GM12878 (cell line): ENCODE measurements at regions not wholly inside any gene's neighbourhood (a gene's known extent, or its start where the extent isn't known, plus 50 kb on each side); places are given as distances from the start of the nearest gene placed in this dataset.

ENCODE experiments used
- ATAC-seq: fragments of 200-7000 bp; cut with Tn5 transposase; 3 replicates; pipeline ENCODE4 v1.9.1; 2020; ENCODE audit warnings: mild to moderate bottlenecking, moderate library complexity
- BruUV-seq: library from RNA; stranded (reverse); fragments of 400-500 nt; replicated peaks from 2 replicates; lab custom pipeline; 2021; lab: Mats Ljungman, UMichigan
- CTCF ChIA-PET: fragments of 300-600 bp; sonication (Branson Sonifier 250); formaldehyde crosslinking; extraction: SDS; loops from one replicate; lab custom pipeline; 2021; ENCODE audit warnings: inconsistent platforms; lab: Yijun Ruan, JAX
- POLR2A ChIA-PET: fragments of 350-600 bp; formaldehyde crosslinking; extraction: SDS; loops from one replicate; lab custom pipeline; 2021; ENCODE audit warnings: inconsistent platforms; lab: Charles Lee
- RAD21 ChIA-PET: fragments of 300-600 bp; sonication (Branson Sonifier 250); formaldehyde crosslinking; loops from one replicate; lab custom pipeline; 2023; ENCODE audit warnings: antibody characterized with exemption; ENCODE audit not compliant: unreplicated experiment; lab: Charles Lee
- SMC1A ChIA-PET: fragments of 300-600 bp; sonication (Branson Sonifier 250); formaldehyde crosslinking; loops from one replicate; lab custom pipeline; 2023; ENCODE audit not compliant: unreplicated experiment, uncharacterized antibody; lab: Charles Lee
- DNase-seq: peaks from one replicate; pipeline ENCODE4 v3.0.0-alpha.2; 2011; ENCODE audit warnings: low read depth, low spot score
- FAIRE-seq: peaks from 3 replicates; lab custom pipeline; 2011; peaks lifted over from hg19 to GRCh38; lab: Jason Lieb, UNC
- H2AFZ ChIP-seq: 2 replicates; pipeline ENCODE4 v1.6.0; 2011; ENCODE audit warnings: low read depth, low read length, control low read depth; ENCODE audit not compliant: control insufficient read depth
- H3K27ac ChIP-seq: 2 replicates; pipeline ENCODE4 v1.5.1; 2011; ENCODE audit warnings: control low read depth; ENCODE audit not compliant: control insufficient read depth, insufficient read depth
- H3K27me3 ChIP-seq, 2 experiments: replicated peaks in 1 of 2; 2 replicates each; pipeline versions ENCODE4 v1.6.0 to v1.6.1; 2011; ENCODE audit warnings: low read length in 1 of 2; ENCODE audit not compliant: control insufficient read depth in 2 of 2, insufficient read depth in 2 of 2
- H3K36me3 ChIP-seq, 2 experiments: 2 replicates each; pipeline ENCODE4 v1.5.1; 2011; ENCODE audit warnings: low read length in 1 of 2; ENCODE audit not compliant: control insufficient read depth in 2 of 2, insufficient read depth in 2 of 2
- H3K4me1 ChIP-seq: 2 replicates; pipeline ENCODE4 v1.6.1; 2011; ENCODE audit warnings: mild to moderate bottlenecking, low read length, moderate library complexity, mixed read lengths; ENCODE audit not compliant: control insufficient read depth, insufficient read depth
- H3K4me2 ChIP-seq: 2 replicates; pipeline ENCODE4 v1.6.0; 2011; ENCODE audit warnings: control low read depth; ENCODE audit not compliant: control insufficient read depth, insufficient read depth
- H3K4me3 ChIP-seq: fragments of 200-600 bp; sonication (generic); 2 replicates; pipeline ENCODE4 v1.5.1; 2016
- H3K79me2 ChIP-seq: 2 replicates; pipeline ENCODE4 v1.6.0; 2011; ENCODE audit warnings: low read length; ENCODE audit not compliant: control insufficient read depth, insufficient read depth
- H3K9ac ChIP-seq: 2 replicates; pipeline ENCODE4 v1.8.0; 2011; ENCODE audit warnings: low read length, control low read depth, mixed read lengths; ENCODE audit not compliant: control insufficient read depth, insufficient read depth
- H3K9me3 ChIP-seq: replicated peaks from 3 replicates; pipeline ENCODE4 v1.5.1; 2011; ENCODE audit warnings: mild to moderate bottlenecking, low read length; ENCODE audit not compliant: control insufficient read depth, insufficient read depth
- H4K20me1 ChIP-seq: 2 replicates; pipeline ENCODE4 v1.6.0; 2011; ENCODE audit not compliant: control insufficient read depth, insufficient read depth
- BACH1 ChIP-seq: fragments of 450-650 bp; IDR thresholded peaks from 2 replicates; pipeline ENCODE4 v1.6.1; 2017; ENCODE audit warnings: mild to moderate bottlenecking, borderline replicate concordance
- EGR1 ChIP-seq, 2 experiments: IDR thresholded peaks; 1 replicate in 1 of 2; 2 replicates in 1 of 2; pipeline ENCODE4 v1.6.1; 2011 to 2012; ENCODE audit warnings: low read depth in 2 of 2, low read length in 2 of 2, borderline replicate concordance in 1 of 2, mild to moderate bottlenecking in 1 of 2, moderate library complexity in 1 of 2
- FOS ChIP-seq: IDR thresholded peaks from 3 replicates; pipeline ENCODE4 v1.6.1; 2011; ENCODE audit warnings: borderline replicate concordance; ENCODE audit not compliant: insufficient read length; ENCODE audit errors: extremely low read depth
- HCFC1 ChIP-seq: fragments of 150-350 bp; IDR thresholded peaks from 2 replicates; pipeline ENCODE4 v1.6.1; 2014; ENCODE audit warnings: low read length
- HDGF ChIP-seq: fragments of 450-650 bp; IDR thresholded peaks from 2 replicates; pipeline ENCODE4 v1.6.1; 2016; ENCODE audit warnings: antibody characterized with exemption
- RB1 ChIP-seq: fragments of 450-650 bp; formaldehyde crosslinking; IDR thresholded peaks from 2 replicates; pipeline ENCODE4 v1.6.1; 2017; ENCODE audit warnings: mild to moderate bottlenecking, borderline replicate concordance
- RUNX3 ChIP-seq: IDR thresholded peaks from 2 replicates; pipeline ENCODE4 v1.6.1; 2012; ENCODE audit warnings: low read length, inconsistent platforms
- SUPT20H ChIP-seq: IDR thresholded peaks from 2 replicates; pipeline ENCODE4 v1.6.1; 2011; ENCODE audit warnings: low read depth, mild to moderate bottlenecking, low read length, moderate library complexity, borderline replicate concordance; ENCODE audit not compliant: control insufficient read depth
- TCF7 ChIP-seq: IDR thresholded peaks from 2 replicates; pipeline ENCODE4 v1.6.1; 2014; ENCODE audit warnings: antibody characterized with exemption, borderline replicate concordance
- in situ Hi-C: fragments of 300-500 bp; cut with MboI; formaldehyde crosslinking; loops from 9 replicates; pipeline ENCODE4 v1.14.3; 2018; ENCODE audit warnings: mixed read lengths
- intact Hi-C: fragments of 100-400 bp; cut with micrococcal nuclease; formaldehyde crosslinking; loops from one replicate; pipeline ENCODE4 v1.14.2; 2022; ENCODE audit not compliant: unreplicated experiment
- TF ChIP-seq, protein P1 (sequence below): fragments of 450-650 bp; IDR thresholded peaks from 2 replicates; pipeline ENCODE4 v1.6.1; 2017; ENCODE audit warnings: mild to moderate bottlenecking, moderate library complexity
- TF ChIP-seq, protein P2 (sequence below): fragments of 150-350 bp; IDR thresholded peaks from 2 replicates; pipeline ENCODE4 v1.6.1; 2016; ENCODE audit warnings: low read depth, low read length
- TF ChIP-seq, protein P3 (sequence below): fragments of 450-650 bp; IDR thresholded peaks from 2 replicates; pipeline ENCODE4 v1.6.1; 2017; ENCODE audit warnings: borderline replicate concordance

DNA sequence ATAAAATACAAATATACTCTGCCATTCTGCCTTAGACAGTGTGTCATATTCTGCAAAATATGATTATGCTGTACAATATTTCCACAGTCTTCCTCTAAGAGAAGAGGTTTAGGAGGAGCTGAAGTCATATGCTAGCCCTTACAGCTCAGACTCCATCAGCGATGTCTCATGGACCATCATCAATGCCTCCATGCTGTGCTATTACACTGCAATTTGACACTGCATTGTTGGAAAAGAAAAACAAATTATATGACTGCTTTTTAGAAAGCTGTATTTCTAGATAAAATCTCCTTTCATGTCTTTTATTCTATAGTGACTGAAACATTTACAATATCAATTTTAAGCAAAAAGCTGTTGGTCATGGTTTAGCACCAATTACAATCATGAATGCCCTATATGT, 1089.4 kb upstream of the MIR17HG start (continued):
- TF ChIP-seq, protein P1, sequence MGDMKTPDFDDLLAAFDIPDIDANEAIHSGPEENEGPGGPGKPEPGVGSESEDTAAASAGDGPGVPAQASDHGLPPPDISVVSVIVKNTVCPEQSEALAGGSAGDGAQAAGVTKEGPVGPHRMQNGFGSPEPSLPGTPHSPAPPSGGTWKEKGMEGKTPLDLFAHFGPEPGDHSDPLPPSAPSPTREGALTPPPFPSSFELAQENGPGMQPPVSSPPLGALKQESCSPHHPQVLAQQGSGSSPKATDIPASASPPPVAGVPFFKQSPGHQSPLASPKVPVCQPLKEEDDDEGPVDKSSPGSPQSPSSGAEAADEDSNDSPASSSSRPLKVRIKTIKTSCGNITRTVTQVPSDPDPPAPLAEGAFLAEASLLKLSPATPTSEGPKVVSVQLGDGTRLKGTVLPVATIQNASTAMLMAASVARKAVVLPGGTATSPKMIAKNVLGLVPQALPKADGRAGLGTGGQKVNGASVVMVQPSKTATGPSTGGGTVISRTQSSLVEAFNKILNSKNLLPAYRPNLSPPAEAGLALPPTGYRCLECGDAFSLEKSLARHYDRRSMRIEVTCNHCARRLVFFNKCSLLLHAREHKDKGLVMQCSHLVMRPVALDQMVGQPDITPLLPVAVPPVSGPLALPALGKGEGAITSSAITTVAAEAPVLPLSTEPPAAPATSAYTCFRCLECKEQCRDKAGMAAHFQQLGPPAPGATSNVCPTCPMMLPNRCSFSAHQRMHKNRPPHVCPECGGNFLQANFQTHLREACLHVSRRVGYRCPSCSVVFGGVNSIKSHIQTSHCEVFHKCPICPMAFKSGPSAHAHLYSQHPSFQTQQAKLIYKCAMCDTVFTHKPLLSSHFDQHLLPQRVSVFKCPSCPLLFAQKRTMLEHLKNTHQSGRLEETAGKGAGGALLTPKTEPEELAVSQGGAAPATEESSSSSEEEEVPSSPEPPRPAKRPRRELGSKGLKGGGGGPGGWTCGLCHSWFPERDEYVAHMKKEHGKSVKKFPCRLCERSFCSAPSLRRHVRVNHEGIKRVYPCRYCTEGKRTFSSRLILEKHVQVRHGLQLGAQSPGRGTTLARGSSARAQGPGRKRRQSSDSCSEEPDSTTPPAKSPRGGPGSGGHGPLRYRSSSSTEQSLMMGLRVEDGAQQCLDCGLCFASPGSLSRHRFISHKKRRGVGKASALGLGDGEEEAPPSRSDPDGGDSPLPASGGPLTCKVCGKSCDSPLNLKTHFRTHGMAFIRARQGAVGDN, result no peak
- no peak for TF ChIP-seq FOS
- TF ChIP-seq HDGF, result no peak
- TF ChIP-seq BACH1, result no peak
- TF ChIP-seq, all 136 proteins: peak for 0

DNA sequence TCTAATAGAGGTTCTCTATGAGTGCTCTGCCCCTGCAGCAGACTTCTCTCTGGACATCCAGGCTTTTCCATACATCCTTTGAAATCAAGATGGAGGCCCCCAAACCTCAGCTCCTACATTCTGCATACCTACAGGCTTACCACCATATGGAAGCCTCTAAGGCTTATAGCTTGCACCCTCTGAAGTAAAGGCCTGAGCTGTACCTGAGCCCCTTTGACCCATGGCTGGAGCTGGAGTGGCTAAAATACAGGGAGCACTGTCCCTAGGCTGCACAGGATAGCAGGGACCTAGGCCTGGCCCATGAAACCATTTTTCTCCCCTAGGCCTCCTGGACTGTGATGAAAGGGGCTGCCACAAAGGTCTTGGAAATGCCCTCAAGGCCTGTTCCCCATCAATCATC, 1086.1 kb upstream of the MIR17HG start:
- Histone ChIP-seq H3K4me2 (no peak overlapping the region), H4K20me1 (no peaks in the 10 kb centered on the region), H2AFZ (no peak overlapping the region), H3K36me3 (no peaks in the 10 kb centered on the region), H3K4me1 (no peaks in the 10 kb centered on the region), H3K27me3 (no peaks in the 10 kb centered on the region), H3K27ac (no peak overlapping the region), H3K4me3 (no peak overlapping the region), H3K9me3 (no peaks in the 10 kb centered on the region), H3K79me2 (no peaks in the 10 kb centered on the region), H3K9ac (no peak overlapping the region)
- intact Hi-C loops, result no loop called here
- SMC1A ChIA-PET, result interaction anchor here (0.6 kb wide), 1 partner anchor 373 kb away, joined by 4 read pairs; no protein-coding TSS in a partner anchor
- FAIRE-seq (no peak), DNase-seq (no peak), ATAC-seq (no peak)
- RAD21 ChIA-PET, result no interaction called here
- in situ Hi-C loops, result no loop called here
- BruUV-seq, result no TSS peak
- CTCF ChIA-PET, result interaction anchor here (0.5 kb wide), 1 partner anchor 106 kb away, joined by 3 read pairs; no protein-coding TSS in a partner anchor
- POLR2A ChIA-PET, result no interaction called here
- TF ChIP-seq HCFC1 (no peak), RUNX3 (no peak), RB1 (no peak), TCF7 (no peak), EGR1 (IDR thresholded peaks at IDR 0.05; ENCODE audit: borderline replicate concordance in 1 of 2, low read depth in 2 of 2, low read length in 2 of 2) (no peak), SUPT20H (no peak)
- TF ChIP-seq, protein P2, sequence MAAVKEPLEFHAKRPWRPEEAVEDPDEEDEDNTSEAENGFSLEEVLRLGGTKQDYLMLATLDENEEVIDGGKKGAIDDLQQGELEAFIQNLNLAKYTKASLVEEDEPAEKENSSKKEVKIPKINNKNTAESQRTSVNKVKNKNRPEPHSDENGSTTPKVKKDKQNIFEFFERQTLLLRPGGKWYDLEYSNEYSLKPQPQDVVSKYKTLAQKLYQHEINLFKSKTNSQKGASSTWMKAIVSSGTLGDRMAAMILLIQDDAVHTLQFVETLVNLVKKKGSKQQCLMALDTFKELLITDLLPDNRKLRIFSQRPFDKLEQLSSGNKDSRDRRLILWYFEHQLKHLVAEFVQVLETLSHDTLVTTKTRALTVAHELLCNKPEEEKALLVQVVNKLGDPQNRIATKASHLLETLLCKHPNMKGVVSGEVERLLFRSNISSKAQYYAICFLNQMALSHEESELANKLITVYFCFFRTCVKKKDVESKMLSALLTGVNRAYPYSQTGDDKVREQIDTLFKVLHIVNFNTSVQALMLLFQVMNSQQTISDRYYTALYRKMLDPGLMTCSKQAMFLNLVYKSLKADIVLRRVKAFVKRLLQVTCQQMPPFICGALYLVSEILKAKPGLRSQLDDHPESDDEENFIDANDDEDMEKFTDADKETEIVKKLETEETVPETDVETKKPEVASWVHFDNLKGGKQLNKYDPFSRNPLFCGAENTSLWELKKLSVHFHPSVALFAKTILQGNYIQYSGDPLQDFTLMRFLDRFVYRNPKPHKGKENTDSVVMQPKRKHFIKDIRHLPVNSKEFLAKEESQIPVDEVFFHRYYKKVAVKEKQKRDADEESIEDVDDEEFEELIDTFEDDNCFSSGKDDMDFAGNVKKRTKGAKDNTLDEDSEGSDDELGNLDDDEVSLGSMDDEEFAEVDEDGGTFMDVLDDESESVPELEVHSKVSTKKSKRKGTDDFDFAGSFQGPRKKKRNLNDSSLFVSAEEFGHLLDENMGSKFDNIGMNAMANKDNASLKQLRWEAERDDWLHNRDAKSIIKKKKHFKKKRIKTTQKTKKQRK, result no peak
- TF ChIP-seq, protein P3, sequence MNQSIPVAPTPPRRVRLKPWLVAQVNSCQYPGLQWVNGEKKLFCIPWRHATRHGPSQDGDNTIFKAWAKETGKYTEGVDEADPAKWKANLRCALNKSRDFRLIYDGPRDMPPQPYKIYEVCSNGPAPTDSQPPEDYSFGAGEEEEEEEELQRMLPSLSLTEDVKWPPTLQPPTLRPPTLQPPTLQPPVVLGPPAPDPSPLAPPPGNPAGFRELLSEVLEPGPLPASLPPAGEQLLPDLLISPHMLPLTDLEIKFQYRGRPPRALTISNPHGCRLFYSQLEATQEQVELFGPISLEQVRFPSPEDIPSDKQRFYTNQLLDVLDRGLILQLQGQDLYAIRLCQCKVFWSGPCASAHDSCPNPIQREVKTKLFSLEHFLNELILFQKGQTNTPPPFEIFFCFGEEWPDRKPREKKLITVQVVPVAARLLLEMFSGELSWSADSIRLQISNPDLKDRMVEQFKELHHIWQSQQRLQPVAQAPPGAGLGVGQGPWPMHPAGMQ, result no peak
